ENCODE measurements at regions not wholly inside any gene's neighbourhood (a gene's known extent, or its start where the extent isn't known, plus 50 kb on each side); places are given as distances from the start of the nearest gene placed in this dataset.

- no peaks in the 10 kb centered on the region for H3K36me3 ChIP-seq (ENCODE audit: insufficient read depth, low read length)
- no peak for DNase-seq (ENCODE audit: low read depth, low spot score)
Observed at GRCh38 chr5:107074996-107075395, 595.7 kb downstream of the EFNA5 start.

GRCh38 chr5:107072967-107073366, 597.8 kb downstream of the EFNA5 start:
- Histone ChIP-seq H3K9me3 (ENCODE audit: low read depth, low read length) (peaks cover 5% of the 10 kb centered on the region; the same call in 1 of the 2 replicates), H3K36me3 (ENCODE audit: insufficient read depth, low read length) (no peaks in the 10 kb centered on the region)
- TF ChIP-seq POLR2AphosphoS5 (IDR thresholded peaks at IDR 0.05; ENCODE audit: borderline replicate concordance, low read depth, low read length) (no peak), EZH2 (IDR thresholded peaks at IDR 0.05) (no peak), FOXP2 (optimal IDR thresholded peaks at IDR 0.05; ENCODE audit: control extremely low read depth, extremely low read length, insufficient read depth) (no peak)

More at GRCh38 chr5:107074996-107075395, 595.7 kb downstream of the EFNA5 start:
- TF ChIP-seq EZH2 (IDR thresholded peaks at IDR 0.05) (no peak), FOXP2 (optimal IDR thresholded peaks at IDR 0.05; ENCODE audit: control extremely low read depth, extremely low read length, insufficient read depth) (no peak), POLR2AphosphoS5 (IDR thresholded peaks at IDR 0.05; ENCODE audit: borderline replicate concordance, low read depth, low read length) (no peak)
- Histone ChIP-seq H3K4me3 (no peak overlapping the region), H3K9me3 (ENCODE audit: low read depth, low read length) (peaks cover 5% of the 10 kb centered on the region; the same call in 1 of the 2 replicates), H3K27ac (no peak overlapping the region), H3K9ac (ENCODE audit: insufficient read length) (no peak overlapping the region)

GRCh38 chr5:107072440-107072839, 598.3 kb downstream of the EFNA5 start:
- no peak for TF ChIP-seq FOXP2 (optimal IDR thresholded peaks at IDR 0.05; ENCODE audit: control extremely low read depth, extremely low read length, insufficient read depth)
- no peak for TF ChIP-seq POLR2AphosphoS5 (IDR thresholded peaks at IDR 0.05; ENCODE audit: borderline replicate concordance, low read depth, low read length)
- TF ChIP-seq EZH2 (IDR thresholded peaks at IDR 0.05) = no peak

More at GRCh38 chr5:107072967-107073366, 597.8 kb downstream of the EFNA5 start:
- H3K27ac ChIP-seq = no peak overlapping the region
- H3K9ac ChIP-seq (ENCODE audit: insufficient read length) = no peak overlapping the region
- no peak overlapping the region for H3K4me3 ChIP-seq
- no peak for DNase-seq (ENCODE audit: low read depth, low spot score)

GRCh38 chr5:107068782-107069181, 602.0 kb downstream of the EFNA5 start:
- H3K27ac ChIP-seq = no peak overlapping the region

More at GRCh38 chr5:107072440-107072839, 598.3 kb downstream of the EFNA5 start:
- Histone ChIP-seq H3K27ac (no peak overlapping the region), H3K36me3 (ENCODE audit: insufficient read depth, low read length) (no peaks in the 10 kb centered on the region), H3K4me3 (no peak overlapping the region), H3K9ac (ENCODE audit: insufficient read length) (no peak overlapping the region), H3K9me3 (ENCODE audit: low read depth, low read length) (peaks cover 5% of the 10 kb centered on the region; the same call in 1 of the 2 replicates)
- DNase-seq (ENCODE audit: low read depth, low spot score) = no peak

GRCh38 chr5:107067395-107067794, 603.3 kb downstream of the EFNA5 start:
- no peaks in the 10 kb centered on the region for H3K36me3 ChIP-seq (ENCODE audit: insufficient read depth, low read length)
- TF ChIP-seq EZH2 (IDR thresholded peaks at IDR 0.05) (no peak), POLR2AphosphoS5 (IDR thresholded peaks at IDR 0.05; ENCODE audit: borderline replicate concordance, low read depth, low read length) (no peak), FOXP2 (optimal IDR thresholded peaks at IDR 0.05; ENCODE audit: control extremely low read depth, extremely low read length, insufficient read depth) (no peak)
- H3K4me3 ChIP-seq = no peak overlapping the region
- no peak overlapping the region for H3K9ac ChIP-seq (ENCODE audit: insufficient read length)
- no peak for DNase-seq (ENCODE audit: low read depth, low spot score)
- peaks cover 5% of the 10 kb centered on the region; the same call in 1 of the 2 replicates for H3K9me3 ChIP-seq (ENCODE audit: low read depth, low read length)
- no peak overlapping the region for H3K27ac ChIP-seq

More at GRCh38 chr5:107068782-107069181, 602.0 kb downstream of the EFNA5 start:
- Histone ChIP-seq H3K4me3 (no peak overlapping the region), H3K9me3 (ENCODE audit: low read depth, low read length) (peaks cover 5% of the 10 kb centered on the region; the same call in 1 of the 2 replicates), H3K36me3 (ENCODE audit: insufficient read depth, low read length) (no peaks in the 10 kb centered on the region), H3K9ac (ENCODE audit: insufficient read length) (no peak overlapping the region)
- DNase-seq (ENCODE audit: low read depth, low spot score) = no peak
- no peak for TF ChIP-seq POLR2AphosphoS5 (IDR thresholded peaks at IDR 0.05; ENCODE audit: borderline replicate concordance, low read depth, low read length)
- TF ChIP-seq FOXP2 (optimal IDR thresholded peaks at IDR 0.05; ENCODE audit: control extremely low read depth, extremely low read length, insufficient read depth) = no peak
- TF ChIP-seq EZH2 (IDR thresholded peaks at IDR 0.05) = no peak

DNA sequence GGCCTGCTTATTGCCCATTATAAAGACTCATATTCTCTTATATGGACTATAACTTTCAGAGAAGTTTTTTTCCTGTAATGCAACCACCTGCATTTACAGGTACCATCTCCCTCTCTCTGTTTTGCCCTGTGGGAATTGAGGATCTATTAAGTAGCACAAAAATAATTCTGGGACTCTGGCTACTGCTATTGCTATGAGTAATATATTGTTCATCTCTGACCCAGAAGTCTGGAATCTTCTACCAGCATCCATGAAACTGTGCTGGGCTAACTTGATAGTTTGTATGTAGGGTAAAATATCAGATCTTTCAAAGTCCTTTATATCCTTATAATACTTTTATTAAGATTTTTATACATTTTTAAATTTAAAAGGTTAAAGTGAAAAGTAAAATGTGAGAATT, 607.2 kb downstream of the EFNA5 start:
- no peaks in the 10 kb centered on the region for H3K36me3 ChIP-seq (ENCODE audit: insufficient read depth, low read length)
- H3K27ac ChIP-seq = no peak overlapping the region
- no peak for DNase-seq (ENCODE audit: low read depth, low spot score)
- no peak for TF ChIP-seq FOXP2 (optimal IDR thresholded peaks at IDR 0.05; ENCODE audit: control extremely low read depth, extremely low read length, insufficient read depth)
- TF ChIP-seq EZH2 (IDR thresholded peaks at IDR 0.05) = no peak
- no peak for TF ChIP-seq POLR2AphosphoS5 (IDR thresholded peaks at IDR 0.05; ENCODE audit: borderline replicate concordance, low read depth, low read length)
- H3K9ac ChIP-seq (ENCODE audit: insufficient read length) = no peak overlapping the region
- H3K4me3 ChIP-seq = no peak overlapping the region
- no peaks in the 10 kb centered on the region for H3K9me3 ChIP-seq (ENCODE audit: low read depth, low read length)

GRCh38 chr5:107058803-107059202, 611.9 kb downstream of the EFNA5 start:
- Histone ChIP-seq H3K27ac (no peak overlapping the region), H3K36me3 (ENCODE audit: insufficient read depth, low read length) (no peaks in the 10 kb centered on the region), H3K9me3 (ENCODE audit: low read depth, low read length) (no peaks in the 10 kb centered on the region), H3K4me3 (no peak overlapping the region), H3K9ac (ENCODE audit: insufficient read length) (no peak overlapping the region)
- DNase-seq (ENCODE audit: low read depth, low spot score) = no peak
- TF ChIP-seq FOXP2 (optimal IDR thresholded peaks at IDR 0.05; ENCODE audit: control extremely low read depth, extremely low read length, insufficient read depth) (no peak), POLR2AphosphoS5 (IDR thresholded peaks at IDR 0.05; ENCODE audit: borderline replicate concordance, low read depth, low read length) (no peak), EZH2 (IDR thresholded peaks at IDR 0.05) (no peak)

DNA sequence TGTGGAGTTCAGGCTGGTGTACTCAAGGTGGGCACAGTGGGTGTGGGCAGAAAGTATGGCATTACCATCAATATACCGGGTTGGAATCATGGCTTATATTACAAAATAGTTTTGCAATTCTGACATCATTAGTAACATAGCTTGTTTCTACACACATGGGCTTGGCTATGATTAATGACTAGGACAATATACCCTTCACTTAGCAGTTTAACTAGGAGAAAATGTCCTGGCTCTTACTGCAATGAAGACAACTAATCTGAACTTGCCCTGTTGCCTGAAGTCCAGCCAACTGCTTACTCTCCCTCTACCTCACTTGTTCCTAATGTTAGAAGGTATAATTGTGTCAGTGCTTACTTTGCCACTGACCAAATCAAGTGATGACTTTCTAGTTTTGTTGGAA, 612.5 kb downstream of the EFNA5 start:
- Histone ChIP-seq H3K27ac (no peak overlapping the region), H3K9ac (ENCODE audit: insufficient read length) (no peak overlapping the region), H3K4me3 (no peak overlapping the region), H3K9me3 (ENCODE audit: low read depth, low read length) (no peaks in the 10 kb centered on the region), H3K36me3 (ENCODE audit: insufficient read depth, low read length) (no peaks in the 10 kb centered on the region)
- TF ChIP-seq POLR2AphosphoS5 (IDR thresholded peaks at IDR 0.05; ENCODE audit: borderline replicate concordance, low read depth, low read length) (no peak), FOXP2 (optimal IDR thresholded peaks at IDR 0.05; ENCODE audit: control extremely low read depth, extremely low read length, insufficient read depth) (no peak), EZH2 (IDR thresholded peaks at IDR 0.05) (no peak)
- no peak for DNase-seq (ENCODE audit: low read depth, low spot score)

GRCh38 chr5:107056278-107056677, 614.5 kb downstream of the EFNA5 start:
- Histone ChIP-seq H3K9me3 (ENCODE audit: low read depth, low read length) (no peaks in the 10 kb centered on the region), H3K9ac (ENCODE audit: insufficient read length) (no peak overlapping the region), H3K27ac (no peak overlapping the region), H3K4me3 (no peak overlapping the region), H3K36me3 (ENCODE audit: insufficient read depth, low read length) (no peaks in the 10 kb centered on the region)
- DNase-seq (ENCODE audit: low read depth, low spot score) = no peak
- no peak for TF ChIP-seq EZH2 (IDR thresholded peaks at IDR 0.05)
- TF ChIP-seq POLR2AphosphoS5 (IDR thresholded peaks at IDR 0.05; ENCODE audit: borderline replicate concordance, low read depth, low read length) = no peak
- TF ChIP-seq FOXP2 (optimal IDR thresholded peaks at IDR 0.05; ENCODE audit: control extremely low read depth, extremely low read length, insufficient read depth) = no peak

Data from SK-N-MC (cell line).